ENCODE measurements at regions not wholly inside any gene's neighbourhood (a gene's known extent, or its start where the extent isn't known, plus 50 kb on each side); places are given as distances from the start of the nearest gene placed in this dataset.

DNA sequence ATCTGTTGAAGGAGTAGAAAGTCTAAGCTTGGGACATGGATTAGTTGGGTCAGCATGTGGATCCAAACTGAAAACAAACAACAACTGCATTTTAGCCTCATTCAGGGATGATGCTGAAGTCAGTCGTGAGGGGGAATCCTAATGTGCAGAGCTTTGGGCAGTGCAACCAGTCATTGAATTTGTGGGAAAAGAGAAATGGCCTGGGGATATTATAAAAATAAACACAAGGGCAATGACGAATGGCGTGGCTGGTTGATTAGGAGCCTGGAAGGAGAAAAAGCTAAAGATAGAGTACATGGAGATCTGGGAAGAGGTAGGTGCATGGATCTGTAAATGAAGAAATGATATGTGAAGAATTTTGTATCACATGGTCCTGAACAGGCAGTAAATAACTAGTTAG is 477.6 kb downstream of the TLE1 start:
- TF ChIP-seq, protein P1, sequence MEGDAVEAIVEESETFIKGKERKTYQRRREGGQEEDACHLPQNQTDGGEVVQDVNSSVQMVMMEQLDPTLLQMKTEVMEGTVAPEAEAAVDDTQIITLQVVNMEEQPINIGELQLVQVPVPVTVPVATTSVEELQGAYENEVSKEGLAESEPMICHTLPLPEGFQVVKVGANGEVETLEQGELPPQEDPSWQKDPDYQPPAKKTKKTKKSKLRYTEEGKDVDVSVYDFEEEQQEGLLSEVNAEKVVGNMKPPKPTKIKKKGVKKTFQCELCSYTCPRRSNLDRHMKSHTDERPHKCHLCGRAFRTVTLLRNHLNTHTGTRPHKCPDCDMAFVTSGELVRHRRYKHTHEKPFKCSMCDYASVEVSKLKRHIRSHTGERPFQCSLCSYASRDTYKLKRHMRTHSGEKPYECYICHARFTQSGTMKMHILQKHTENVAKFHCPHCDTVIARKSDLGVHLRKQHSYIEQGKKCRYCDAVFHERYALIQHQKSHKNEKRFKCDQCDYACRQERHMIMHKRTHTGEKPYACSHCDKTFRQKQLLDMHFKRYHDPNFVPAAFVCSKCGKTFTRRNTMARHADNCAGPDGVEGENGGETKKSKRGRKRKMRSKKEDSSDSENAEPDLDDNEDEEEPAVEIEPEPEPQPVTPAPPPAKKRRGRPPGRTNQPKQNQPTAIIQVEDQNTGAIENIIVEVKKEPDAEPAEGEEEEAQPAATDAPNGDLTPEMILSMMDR (IDR thresholded peaks at IDR 0.05 in 4 of 5, conservative IDR thresholded peaks at IDR 0.05 in 1 of 5) = no peak
- no peak for TF ChIP-seq POLR2A (IDR thresholded peaks at IDR 0.05)
